Muscle layer of colon (tissue), 2 donors: ENCODE measurements at regions not wholly inside any gene's neighbourhood (a gene's known extent, or its start where the extent isn't known, plus 50 kb on each side); places are given as distances from the start of the nearest gene placed in this dataset.
"Not testable (repeated sequence)": the region's sequence is repeated elsewhere in the genome, so short reads cannot be mapped to it uniquely, and the experiment has no call there.

Experiments
- H3K27ac ChIP-seq: one replicate; pipeline ENCODE4 v1.7.0; 2013; ENCODE audit warnings: low read depth, mild to moderate bottlenecking, low read length, moderate library complexity
- H3K27me3 ChIP-seq, 2 donors: one replicate each; pipeline ENCODE4 v1.7.0; 2013; ENCODE audit warnings: low read length in 2 of 2, mild to moderate bottlenecking in 2 of 2; ENCODE audit not compliant: insufficient read depth in 2 of 2, control insufficient read depth in 1 of 2
- H3K36me3 ChIP-seq: one replicate; pipeline ENCODE4 v1.7.0; 2013; ENCODE audit warnings: mild to moderate bottlenecking, low read length; ENCODE audit not compliant: insufficient read depth
- H3K4me1 ChIP-seq: one replicate; pipeline ENCODE4 v1.7.0; 2013; ENCODE audit warnings: mild to moderate bottlenecking, low read length; ENCODE audit not compliant: insufficient read depth
- H3K4me3 ChIP-seq, 2 donors: one replicate each; pipeline ENCODE4 v1.7.0; 2013; ENCODE audit warnings: low read length in 2 of 2, low read depth in 1 of 2, mild to moderate bottlenecking in 1 of 2, moderate library complexity in 1 of 2
- H3K9ac ChIP-seq: one replicate; pipeline ENCODE4 v1.7.0; 2013; ENCODE audit warnings: low read length
- H3K9me3 ChIP-seq: one replicate; pipeline ENCODE4 v1.7.0; 2013; ENCODE audit warnings: mild to moderate bottlenecking, low read length
- donor health status: abdominal sarcoma.
- donor health status: Adenocarcinoma of cecum.

DNA sequence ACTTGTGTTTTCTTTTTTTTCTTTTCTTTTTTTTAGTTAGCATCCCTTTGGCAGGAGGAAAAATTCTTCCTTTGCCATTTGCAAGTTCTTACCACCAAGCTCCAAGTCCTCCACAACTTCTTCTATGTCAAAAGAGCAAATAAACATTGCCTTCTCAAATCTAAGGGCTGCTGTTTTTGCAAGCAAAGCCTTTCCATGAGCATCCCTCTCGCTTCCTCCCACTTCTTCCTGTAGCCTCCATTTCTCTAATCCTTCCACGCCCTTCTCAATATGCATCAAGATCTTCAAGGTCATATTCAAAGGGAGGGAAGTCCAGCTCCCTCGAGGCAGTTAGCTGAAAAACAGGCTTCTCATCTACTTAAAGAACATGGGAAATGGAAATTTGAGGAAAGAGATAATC lies 147.1 kb downstream of the ADSS2 start:
- no peaks in the 10 kb centered on the region for H3K9me3 ChIP-seq
- H3K27ac ChIP-seq = no peak overlapping the region
- no peak overlapping the region for H3K9ac ChIP-seq
- no peaks in the 10 kb centered on the region for H3K36me3 ChIP-seq
- no peak overlapping the region for H3K4me3 ChIP-seq
- no peaks in the 10 kb centered on the region for H3K4me1 ChIP-seq
- H3K27me3 ChIP-seq = no peaks in the 10 kb centered on the region

DNA sequence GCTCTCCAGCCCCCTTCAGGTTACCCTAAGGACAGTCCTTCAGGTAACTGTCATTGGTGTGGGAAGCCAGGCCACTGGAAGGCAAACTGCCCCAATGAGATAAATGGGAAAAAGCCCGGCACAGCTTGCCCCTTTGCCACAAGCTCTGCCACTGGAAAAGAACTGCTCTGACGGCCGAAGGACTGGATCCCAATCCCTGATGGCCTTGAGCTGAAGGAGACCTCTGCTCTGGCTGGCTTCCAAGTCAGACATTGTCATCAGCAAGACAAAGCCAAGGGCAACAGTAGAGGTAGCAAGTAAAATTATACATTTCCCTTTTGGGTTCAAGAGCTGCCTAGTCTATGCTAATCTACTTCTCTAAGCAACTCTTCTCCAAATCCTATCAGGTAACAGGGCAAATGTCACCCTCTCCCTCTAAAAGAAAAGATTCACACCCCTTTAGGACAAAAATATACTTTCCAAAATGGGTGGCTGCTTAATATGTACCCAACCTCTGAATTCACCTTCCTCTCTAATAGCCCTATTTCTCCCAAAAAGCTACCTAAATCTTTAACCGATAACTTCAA lies 145.8 kb downstream of the ADSS2 start:
- no peaks in the 10 kb centered on the region for H3K36me3 ChIP-seq
- H3K27me3 ChIP-seq = no peaks in the 10 kb centered on the region
- no peak overlapping the region for H3K9ac ChIP-seq
- H3K9me3 ChIP-seq = no peaks in the 10 kb centered on the region
- H3K4me1 ChIP-seq = no peaks in the 10 kb centered on the region
- no peak overlapping the region for H3K27ac ChIP-seq
- no peak overlapping the region for H3K4me3 ChIP-seq

DNA sequence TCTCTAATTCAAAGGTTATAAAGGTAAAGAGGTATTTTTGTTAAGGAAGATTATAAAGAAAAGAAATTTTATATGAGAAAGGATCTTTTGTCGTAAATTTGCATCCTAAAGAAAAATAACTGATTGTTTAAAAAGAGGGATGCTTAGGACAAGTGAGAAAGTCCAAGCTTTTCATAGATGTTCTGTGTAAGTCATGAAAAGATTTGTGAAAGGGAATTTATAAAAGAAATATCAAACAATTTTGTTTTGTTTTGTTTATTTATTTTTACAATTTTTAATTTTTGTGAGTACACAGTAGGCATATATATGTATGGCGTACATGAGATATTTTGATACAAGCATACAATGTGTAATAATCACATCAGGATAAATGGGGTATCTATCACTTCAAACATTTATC lies 145.2 kb downstream of the ADSS2 start:
- no peak overlapping the region for H3K4me3 ChIP-seq
- no peaks in the 10 kb centered on the region for H3K36me3 ChIP-seq
- H3K27me3 ChIP-seq = no peaks in the 10 kb centered on the region
- H3K27ac ChIP-seq = no peak overlapping the region
- H3K4me1 ChIP-seq = no peaks in the 10 kb centered on the region
- no peaks in the 10 kb centered on the region for H3K9me3 ChIP-seq
- no peak overlapping the region for H3K9ac ChIP-seq

DNA sequence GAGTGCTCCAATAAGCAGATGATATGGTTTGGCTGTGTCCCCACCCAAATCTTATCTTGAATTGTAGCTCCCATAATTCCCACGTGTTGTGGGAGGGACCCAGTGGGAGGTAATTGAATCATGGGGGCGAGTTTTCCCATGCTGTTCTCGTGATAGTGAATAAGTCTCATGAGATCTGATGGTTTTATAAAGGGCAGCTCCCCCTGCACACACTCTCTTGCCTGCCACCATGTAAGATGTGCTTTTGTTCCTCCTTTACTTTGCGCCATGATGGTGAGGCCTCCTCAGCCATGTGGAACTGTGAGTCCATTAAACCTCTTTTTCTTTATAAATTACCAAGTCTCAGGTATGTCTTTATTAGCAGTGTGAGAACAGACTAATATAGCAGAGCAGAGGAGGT lies 142.5 kb downstream of the ADSS2 start:
- H3K9me3 ChIP-seq, H3K9ac ChIP-seq, H3K27ac ChIP-seq, H3K4me1 ChIP-seq, H3K36me3 ChIP-seq, H3K4me3 ChIP-seq, H3K27me3 ChIP-seq: not testable (repeated sequence)

DNA sequence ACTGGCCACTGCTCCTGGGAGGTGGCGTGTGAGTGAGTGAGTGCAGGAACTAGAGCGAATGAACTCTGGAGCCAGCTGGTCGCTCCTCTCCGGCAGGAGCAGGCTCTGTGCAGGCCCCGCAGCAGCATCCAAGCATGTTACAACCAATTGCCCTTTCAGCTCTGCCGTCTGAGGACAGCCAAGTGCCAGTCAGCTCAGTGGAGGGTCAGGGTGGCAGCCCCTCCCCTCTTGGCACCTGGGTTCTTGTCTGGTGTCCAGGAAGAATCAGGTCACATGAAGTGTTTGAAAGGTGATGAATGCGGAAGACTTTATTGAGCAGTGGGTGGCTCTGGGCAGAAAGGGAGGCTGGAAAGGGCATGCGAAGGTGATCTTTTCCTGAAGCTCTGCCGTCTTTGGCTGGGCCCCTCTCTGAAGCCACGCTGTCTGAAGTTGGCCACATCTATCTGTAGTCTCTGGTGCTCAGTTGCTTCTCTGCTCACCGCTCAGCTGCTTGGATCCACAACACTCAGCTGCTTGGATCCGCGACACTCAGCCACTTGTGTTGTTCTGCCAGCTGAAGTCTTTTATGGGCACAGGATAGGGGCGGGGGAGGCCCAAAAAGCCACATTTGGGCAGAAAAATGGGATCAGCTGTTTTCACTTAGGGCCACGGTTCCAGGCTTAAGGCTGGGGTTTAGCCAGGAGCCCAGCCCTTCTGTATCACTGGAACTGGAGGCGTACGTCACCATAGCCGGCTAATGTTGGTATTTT lies 139.8 kb downstream of the ADSS2 start:
- Histone ChIP-seq H3K4me3 (no peak overlapping the region), H3K27me3 (no peaks in the 10 kb centered on the region), H3K4me1 (no peaks in the 10 kb centered on the region), H3K9ac (no peak overlapping the region), H3K27ac (no peak overlapping the region), H3K9me3 (no peaks in the 10 kb centered on the region), H3K36me3 (no peaks in the 10 kb centered on the region)

DNA sequence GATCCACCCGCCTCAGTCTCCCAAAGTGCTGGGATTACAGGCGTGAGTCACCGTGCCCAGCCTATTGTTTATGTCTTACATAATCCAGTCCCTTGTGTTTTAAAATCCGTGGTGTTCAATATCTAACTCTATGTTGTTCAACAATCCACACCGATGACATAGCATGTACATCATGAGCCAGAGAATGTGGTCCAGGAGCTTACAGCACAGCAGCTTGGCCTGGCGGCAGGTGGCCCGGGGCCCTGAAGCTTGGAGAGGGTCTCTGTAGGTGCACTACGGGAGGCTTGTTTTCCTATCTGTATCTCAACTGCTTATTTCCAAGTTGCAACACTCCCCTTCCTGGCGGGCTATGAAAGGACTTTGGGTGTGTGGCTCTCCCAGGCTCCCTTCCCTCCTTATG lies 138.4 kb downstream of the ADSS2 start:
- Histone ChIP-seq H3K9me3 (no peaks in the 10 kb centered on the region), H3K9ac (no peak overlapping the region), H3K36me3 (no peaks in the 10 kb centered on the region), H3K27me3 (no peaks in the 10 kb centered on the region), H3K4me1 (no peaks in the 10 kb centered on the region), H3K27ac (no peak overlapping the region), H3K4me3 (no peak overlapping the region)

DNA sequence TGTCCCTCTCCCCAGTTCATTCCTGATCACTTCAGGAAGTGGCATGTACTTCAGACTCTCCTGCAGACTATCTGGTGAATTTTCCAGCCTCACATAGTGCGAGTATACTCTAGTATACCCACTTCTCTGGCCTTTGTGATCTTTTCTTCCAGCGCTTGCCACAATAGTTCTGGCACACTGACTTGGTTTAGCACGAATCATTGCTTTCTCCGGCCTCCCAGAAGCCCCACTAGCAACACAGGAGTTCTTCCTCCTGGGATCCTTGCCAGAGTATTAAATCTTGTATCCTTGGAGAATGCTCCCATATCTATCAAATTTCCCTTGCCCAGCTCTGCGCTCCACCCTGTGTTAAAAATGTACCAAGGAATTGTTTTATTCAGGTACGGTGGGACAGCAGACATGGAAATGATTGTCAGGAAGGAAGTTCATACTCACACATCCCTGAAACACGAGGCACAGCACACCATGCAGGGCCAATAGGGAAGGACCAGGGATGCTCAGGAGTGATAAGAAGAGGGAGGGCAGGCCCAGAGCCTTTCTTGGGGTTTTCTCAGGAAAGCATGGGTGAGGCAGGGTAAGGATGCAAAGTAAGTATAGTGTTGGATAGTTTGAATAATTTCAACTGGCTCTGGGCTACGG lies 136.7 kb downstream of the ADSS2 start:
- Histone ChIP-seq H3K36me3 (no peaks in the 10 kb centered on the region), H3K27ac (no peak overlapping the region), H3K27me3 (no peaks in the 10 kb centered on the region), H3K4me1 (no peaks in the 10 kb centered on the region), H3K4me3 (no peak overlapping the region), H3K9me3 (no peaks in the 10 kb centered on the region), H3K9ac (no peak overlapping the region)

DNA sequence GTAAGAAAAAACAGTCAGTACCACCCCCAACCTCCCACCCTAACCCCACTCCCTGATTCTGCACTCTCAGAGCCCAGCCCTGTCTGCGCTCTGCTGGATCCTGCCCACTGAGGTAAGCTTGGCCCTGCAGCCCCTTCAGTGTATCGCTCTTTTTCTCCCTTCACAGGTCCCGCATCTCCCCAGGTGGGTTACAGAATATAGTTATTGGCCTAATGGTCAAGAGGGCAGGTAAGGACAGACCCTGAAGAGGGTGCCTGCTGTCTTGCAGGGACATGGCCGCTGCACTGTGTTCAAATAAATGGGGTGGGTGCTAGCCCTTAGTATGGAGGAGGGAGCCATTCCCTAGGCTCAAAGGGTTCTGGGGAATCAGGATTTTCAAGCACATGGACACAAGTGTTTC lies 135.7 kb downstream of the ADSS2 start:
- Histone ChIP-seq H3K4me1 (no peaks in the 10 kb centered on the region), H3K36me3 (no peaks in the 10 kb centered on the region), H3K9ac (no peak overlapping the region), H3K4me3 (no peak overlapping the region), H3K27ac (no peak overlapping the region), H3K27me3 (no peaks in the 10 kb centered on the region), H3K9me3 (no peaks in the 10 kb centered on the region)

DNA sequence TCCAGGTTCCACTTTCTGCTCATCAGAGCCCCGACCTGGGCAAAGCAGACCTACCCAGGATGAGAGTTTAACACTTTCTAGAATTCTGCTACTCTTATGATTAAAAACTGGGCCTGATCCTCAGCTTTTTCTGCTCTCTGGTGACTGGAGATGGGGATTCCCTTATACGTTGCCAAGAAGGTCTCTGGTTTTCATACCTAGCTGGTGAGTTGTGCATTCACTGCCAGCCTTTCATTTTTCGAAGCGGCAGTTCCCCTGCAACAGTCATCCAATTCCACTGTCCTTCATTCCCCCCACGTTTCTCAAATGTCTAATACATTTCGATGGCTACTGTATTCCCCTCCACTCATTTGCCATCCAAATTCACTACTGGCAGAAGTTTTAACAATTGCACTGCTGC lies 135.3 kb downstream of the ADSS2 start:
- H3K27me3 ChIP-seq = no peaks in the 10 kb centered on the region
- H3K4me1 ChIP-seq = no peaks in the 10 kb centered on the region
- H3K9ac ChIP-seq = no peak overlapping the region
- no peak overlapping the region for H3K27ac ChIP-seq
- no peaks in the 10 kb centered on the region for H3K36me3 ChIP-seq
- no peaks in the 10 kb centered on the region for H3K9me3 ChIP-seq
- no peak overlapping the region for H3K4me3 ChIP-seq

DNA sequence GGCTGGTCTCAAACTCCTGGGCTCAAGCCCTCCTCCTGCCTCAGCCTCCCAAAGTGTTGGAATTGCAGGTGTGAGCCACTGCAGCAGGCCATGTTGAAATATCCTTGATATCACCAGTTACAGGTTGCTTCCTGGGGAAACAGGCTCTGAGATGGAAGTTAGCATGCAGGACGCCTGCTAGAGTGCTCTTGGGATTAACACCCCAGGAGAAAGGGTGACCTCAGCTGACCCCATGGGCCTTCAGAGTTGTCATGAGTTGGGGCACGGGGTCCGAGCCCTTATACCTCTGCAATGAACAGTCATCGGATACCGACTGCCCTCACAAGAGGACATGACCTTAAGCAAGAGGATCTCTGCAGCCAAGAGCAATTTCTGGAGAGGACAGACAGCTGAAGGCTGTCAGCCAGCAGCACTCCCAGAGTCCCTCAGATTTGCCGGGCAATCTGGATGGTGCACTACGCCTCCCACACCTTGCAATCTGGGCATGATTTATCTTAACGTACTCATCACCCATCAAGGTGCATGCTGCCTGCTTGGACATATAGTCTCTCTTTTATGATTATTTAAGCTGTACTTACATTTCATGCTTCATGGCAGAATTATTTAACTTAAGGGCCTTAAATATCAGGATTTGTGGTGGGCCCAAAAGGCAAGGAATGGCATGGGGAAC lies 134.6 kb downstream of the ADSS2 start:
- Histone ChIP-seq H3K27me3 (no peaks in the 10 kb centered on the region), H3K9ac (no peak overlapping the region), H3K9me3 (no peaks in the 10 kb centered on the region), H3K4me3 (no peak overlapping the region), H3K27ac (no peak overlapping the region), H3K4me1 (no peaks in the 10 kb centered on the region), H3K36me3 (no peaks in the 10 kb centered on the region)

DNA sequence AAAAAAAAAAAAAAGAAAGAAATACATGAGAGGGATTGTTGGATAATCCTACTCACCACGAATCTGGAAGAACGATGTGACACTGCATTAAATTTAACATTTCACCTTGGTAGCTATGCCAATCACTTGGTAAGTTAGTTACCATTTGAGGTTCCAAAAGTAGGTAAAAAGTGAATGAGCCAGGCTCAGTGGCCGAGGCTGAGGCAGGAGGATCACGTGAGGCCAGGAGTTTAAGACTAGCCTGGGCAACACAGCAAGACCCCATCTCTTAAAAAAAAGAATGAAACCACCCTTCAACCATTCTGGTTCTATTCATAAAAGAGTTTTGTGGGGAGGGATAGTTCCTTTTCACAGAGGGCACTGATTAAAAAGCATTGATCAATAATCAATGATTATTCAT lies 133.6 kb downstream of the ADSS2 start:
- Histone ChIP-seq H3K9me3 (no peaks in the 10 kb centered on the region), H3K4me3 (no peak overlapping the region), H3K36me3 (no peaks in the 10 kb centered on the region), H3K27me3 (no peaks in the 10 kb centered on the region), H3K9ac (no peak overlapping the region), H3K4me1 (no peaks in the 10 kb centered on the region), H3K27ac (no peak overlapping the region)
